ENCODE measurements at regions not wholly inside any gene's neighbourhood (a gene's known extent, or its start where the extent isn't known, plus 50 kb on each side); places are given as distances from the start of the nearest gene placed in this dataset.

- H3K4me3 ChIP-seq (ENCODE audit: low read length), result no peak overlapping the region
- DNase-seq (ENCODE audit: low read depth), result no peak
- TF ChIP-seq CTCF (conservative IDR thresholded peaks at IDR 0.05; ENCODE audit: low read depth, low read length), result no peak
Measured at GRCh38 chrX:45852884-45853283, 652.2 kb upstream of the DIPK2B start.

- no peak for TF ChIP-seq CTCF (conservative IDR thresholded peaks at IDR 0.05; ENCODE audit: low read depth, low read length)
- H3K4me3 ChIP-seq (ENCODE audit: low read length), result peak overlapping the region; percentile 86
- DNase-seq (ENCODE audit: low read depth), result no peak
Measured at GRCh38 chrX:45851434-45851991, 650.8 kb upstream of the DIPK2B start.

GRCh38 chrX:45850775-45851433 lies 650.2 kb upstream of the DIPK2B start:
- TF ChIP-seq CTCF (conservative IDR thresholded peaks at IDR 0.05; ENCODE audit: low read depth, low read length), result no peak
- DNase-seq (ENCODE audit: low read depth), result no peak
- H3K4me3 ChIP-seq (ENCODE audit: low read length), result peak overlapping the region; percentile 86

GRCh38 chrX:45850197-45850774 lies 649.6 kb upstream of the DIPK2B start:
- no peak for TF ChIP-seq CTCF (conservative IDR thresholded peaks at IDR 0.05; ENCODE audit: low read depth, low read length)
- H3K4me3 ChIP-seq (ENCODE audit: low read length), result peak overlapping the region; percentile 86
- no peak for DNase-seq (ENCODE audit: low read depth)

- peak overlapping the region; percentile 86 for H3K4me3 ChIP-seq (ENCODE audit: low read length)
- peak; percentile 75 for DNase-seq (ENCODE audit: low read depth)
- TF ChIP-seq CTCF (conservative IDR thresholded peaks at IDR 0.05; ENCODE audit: low read depth, low read length), result peak; percentile 42
Measured at GRCh38 chrX:45849261-45849862, 648.7 kb upstream of the DIPK2B start.

GRCh38 chrX:45847961-45848360 lies 647.3 kb upstream of the DIPK2B start:
- no peak for DNase-seq (ENCODE audit: low read depth)
- no peak overlapping the region for H3K4me3 ChIP-seq (ENCODE audit: low read length)
- no peak for TF ChIP-seq CTCF (conservative IDR thresholded peaks at IDR 0.05; ENCODE audit: low read depth, low read length)
